ENCODE measurements at regions not wholly inside any gene's neighbourhood (a gene's known extent, or its start where the extent isn't known, plus 50 kb on each side); places are given as distances from the start of the nearest gene placed in this dataset.

DNA sequence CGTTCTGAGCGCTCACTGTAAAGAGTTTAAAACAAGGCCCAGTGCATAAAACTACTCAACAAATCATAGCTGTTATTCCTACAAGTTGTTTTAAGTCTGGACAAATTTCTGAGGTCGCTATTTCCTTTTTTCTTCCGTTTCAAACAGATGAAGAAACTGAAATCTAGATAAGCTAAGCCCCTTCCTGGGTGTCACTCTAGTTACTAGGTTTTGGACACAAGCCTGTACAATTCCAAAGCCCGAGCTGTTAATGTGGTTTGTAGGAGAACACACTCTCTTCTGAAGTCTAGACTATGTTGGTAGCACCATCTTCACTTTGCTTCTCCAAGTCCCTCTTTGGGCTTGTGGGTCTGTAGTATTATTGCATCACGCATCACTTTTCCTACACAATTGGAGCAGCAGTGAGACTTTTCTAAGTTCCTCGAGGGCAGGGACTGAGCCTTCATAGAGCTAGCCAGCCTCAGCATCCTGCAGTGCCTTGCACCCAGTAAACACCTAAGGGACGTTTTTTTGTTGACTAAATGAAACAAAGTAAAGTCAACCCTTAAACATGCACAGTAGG, 142.6 kb upstream of the PROK2 start:
- TF ChIP-seq, protein P1, sequence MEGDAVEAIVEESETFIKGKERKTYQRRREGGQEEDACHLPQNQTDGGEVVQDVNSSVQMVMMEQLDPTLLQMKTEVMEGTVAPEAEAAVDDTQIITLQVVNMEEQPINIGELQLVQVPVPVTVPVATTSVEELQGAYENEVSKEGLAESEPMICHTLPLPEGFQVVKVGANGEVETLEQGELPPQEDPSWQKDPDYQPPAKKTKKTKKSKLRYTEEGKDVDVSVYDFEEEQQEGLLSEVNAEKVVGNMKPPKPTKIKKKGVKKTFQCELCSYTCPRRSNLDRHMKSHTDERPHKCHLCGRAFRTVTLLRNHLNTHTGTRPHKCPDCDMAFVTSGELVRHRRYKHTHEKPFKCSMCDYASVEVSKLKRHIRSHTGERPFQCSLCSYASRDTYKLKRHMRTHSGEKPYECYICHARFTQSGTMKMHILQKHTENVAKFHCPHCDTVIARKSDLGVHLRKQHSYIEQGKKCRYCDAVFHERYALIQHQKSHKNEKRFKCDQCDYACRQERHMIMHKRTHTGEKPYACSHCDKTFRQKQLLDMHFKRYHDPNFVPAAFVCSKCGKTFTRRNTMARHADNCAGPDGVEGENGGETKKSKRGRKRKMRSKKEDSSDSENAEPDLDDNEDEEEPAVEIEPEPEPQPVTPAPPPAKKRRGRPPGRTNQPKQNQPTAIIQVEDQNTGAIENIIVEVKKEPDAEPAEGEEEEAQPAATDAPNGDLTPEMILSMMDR (IDR thresholded peaks at IDR 0.05) = no peak
- no peak for TF ChIP-seq EP300 (IDR thresholded peaks at IDR 0.05; ENCODE audit: low read depth)
- TF ChIP-seq POLR2AphosphoS5 (IDR thresholded peaks at IDR 0.05) = no peak
- TF ChIP-seq POLR2A (IDR thresholded peaks at IDR 0.05) = no peak

Data from transverse colon (tissue), 4 donors.